SK-N-MC (cell line): ENCODE measurements at regions not wholly inside any gene's neighbourhood (a gene's known extent, or its start where the extent isn't known, plus 50 kb on each side); places are given as distances from the start of the nearest gene placed in this dataset.

ENCODE experiments used
- EZH2 ChIP-seq: fragments of 200-600 bp; sonication (generic); IDR thresholded peaks from one replicate; pipeline ENCODE4 v1.6.1; 2017; ENCODE audit warnings: antibody characterized with exemption
- FOXP2 ChIP-seq: optimal IDR thresholded peaks from 2 replicates; pipeline ENCODE3; 2011; ENCODE audit warnings: mild to moderate bottlenecking, moderate library complexity; ENCODE audit not compliant: insufficient read depth; ENCODE audit errors: extremely low read length, control extremely low read depth
- POLR2AphosphoS5 ChIP-seq: IDR thresholded peaks from 2 replicates; pipeline ENCODE4 v1.6.1; 2012; ENCODE audit warnings: mild to moderate bottlenecking, low read depth, low read length, borderline replicate concordance

DNA sequence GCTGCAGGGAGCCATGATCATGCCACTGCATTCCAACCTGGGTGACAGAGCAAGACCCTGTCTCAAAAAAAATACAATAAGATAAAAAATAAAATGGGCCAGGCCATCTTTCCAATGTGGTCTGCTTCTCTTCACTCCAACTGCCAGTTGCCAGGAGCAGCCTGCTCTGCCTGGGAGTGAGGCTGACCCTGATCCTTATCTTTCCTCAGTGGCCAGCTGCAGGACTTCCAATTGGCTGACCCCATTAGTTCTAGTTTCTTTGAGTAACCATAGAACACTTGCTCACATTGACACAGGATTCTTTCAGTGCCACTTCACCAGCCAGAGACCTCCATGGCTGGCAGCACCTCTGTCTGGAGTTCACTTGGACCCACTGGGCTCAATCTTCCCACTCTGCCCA, 258.6 kb downstream of the MID1IP1 start:
- TF ChIP-seq POLR2AphosphoS5 (no peak), EZH2 (no peak), FOXP2 (no peak)
